Tibial nerve (tissue), 4 donors: ENCODE measurements at regions not wholly inside any gene's neighbourhood (a gene's known extent, or its start where the extent isn't known, plus 50 kb on each side); places are given as distances from the start of the nearest gene placed in this dataset.

Source experiments
- CTCF ChIP-seq, 5 experiments: fragments of 200-600 bp in 3 of 5; fragments of 450-650 bp in 2 of 5; sonication (generic) in 3 of 5; IDR thresholded peaks; one replicate each; pipeline ENCODE4 v1.5.1; 2016 to 2019; ENCODE audit warnings: antibody characterized with exemption in 5 of 5, mild to moderate bottlenecking in 3 of 5, moderate library complexity in 2 of 5
- EP300 ChIP-seq, 2 donors: sonication (generic); formaldehyde crosslinking; IDR thresholded peaks; one replicate each; pipeline ENCODE4 v1.6.1; 2017; ENCODE audit warnings: antibody characterized with exemption in 2 of 2, mild to moderate bottlenecking in 1 of 2
- POLR2A ChIP-seq, 2 donors: fragments of 450-650 bp; IDR thresholded peaks; one replicate each; pipeline ENCODE4 v1.6.1; 2017; ENCODE audit warnings: antibody characterized with exemption in 2 of 2, mild to moderate bottlenecking in 2 of 2, moderate library complexity in 2 of 2

- TF ChIP-seq POLR2A (IDR thresholded peaks at IDR 0.05) = no peak
- TF ChIP-seq CTCF (IDR thresholded peaks at IDR 0.05) = no peak
- TF ChIP-seq EP300 (IDR thresholded peaks at IDR 0.05) = no peak
These were observed 405.1 kb upstream of the KLF4 start for GRCh38 chr9:107894572-107895261.
